Activated CD8-positive, alpha-beta memory T cell treated with anti-CD3 and anti-CD28 coated beads, Interleukin-2, amount 10 ng/mL, durations not matched to agents 7 days and 5 days (primary cell): ENCODE measurements at regions not wholly inside any gene's neighbourhood (a gene's known extent, or its start where the extent isn't known, plus 50 kb on each side); places are given as distances from the start of the nearest gene placed in this dataset.
"Not testable (repeated sequence)": the region's sequence is repeated elsewhere in the genome, so short reads cannot be mapped to it uniquely, and the experiment has no call there.

Experiments used
- ATAC-seq: fragments of 150-1000 bp; cut with Tn5 transposase; one replicate; pipeline ENCODE4 v1.10.0; 2021; ENCODE audit warnings: moderate library complexity
- CTCF ChIA-PET: fragments of 350-600 bp; sonication (Branson Sonifier 250); formaldehyde crosslinking; loops from one replicate; lab custom pipeline; 2021; ENCODE audit warnings: antibody characterized with exemption; lab: Charles Lee
- DNase-seq: peaks from one replicate; pipeline ENCODE4 v3.0.0-alpha.2; 2020
- H3K27ac Mint-ChIP-seq: one replicate; pipeline ENCODE4 v1.8.0; 2021; ENCODE audit warnings: mild to moderate bottlenecking, mixed read lengths
- H3K27me3 Mint-ChIP-seq: one replicate; pipeline ENCODE4 v1.8.0; 2021; ENCODE audit warnings: mixed read lengths
- H3K36me3 Mint-ChIP-seq: one replicate; pipeline ENCODE4 v1.8.0; 2021; ENCODE audit warnings: mild to moderate bottlenecking, mixed read lengths
- H3K4me1 Mint-ChIP-seq: one replicate; pipeline ENCODE4 v1.8.0; 2021; ENCODE audit warnings: mixed read lengths
- H3K4me3 Mint-ChIP-seq: one replicate; pipeline ENCODE4 v1.8.0; 2021; ENCODE audit warnings: mild to moderate bottlenecking, moderate library complexity, mixed read lengths
- H3K9me3 Mint-ChIP-seq: one replicate; pipeline ENCODE4 v1.8.0; 2022; ENCODE audit warnings: low read depth, mixed read lengths

DNA sequence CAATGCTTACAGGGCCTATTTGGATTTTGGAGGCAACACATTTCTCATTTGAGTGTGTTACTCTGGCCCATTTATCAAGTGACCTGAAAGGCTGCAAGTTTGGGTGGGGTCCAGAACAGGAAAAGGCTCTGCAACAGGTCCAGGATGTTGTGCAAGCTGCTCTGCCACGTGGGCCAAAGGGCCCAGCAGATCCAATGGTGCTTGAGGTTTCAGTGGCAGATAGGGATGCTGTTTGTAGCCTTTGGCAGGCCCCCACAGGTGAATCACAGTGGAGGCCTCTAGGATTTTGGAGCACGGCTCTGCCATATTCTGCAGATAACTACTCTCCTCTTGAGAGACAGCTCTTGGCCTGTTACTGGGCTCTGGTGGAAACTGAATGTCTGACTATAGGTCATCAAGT, 412.2 kb upstream of the SMIM21 start:
- H3K4me3 Mint-ChIP-seq, ATAC-seq, H3K4me1 Mint-ChIP-seq, H3K27me3 Mint-ChIP-seq, H3K9me3 Mint-ChIP-seq, H3K36me3 Mint-ChIP-seq, CTCF ChIA-PET, H3K27ac Mint-ChIP-seq, DNase-seq: not testable (repeated sequence)

DNA sequence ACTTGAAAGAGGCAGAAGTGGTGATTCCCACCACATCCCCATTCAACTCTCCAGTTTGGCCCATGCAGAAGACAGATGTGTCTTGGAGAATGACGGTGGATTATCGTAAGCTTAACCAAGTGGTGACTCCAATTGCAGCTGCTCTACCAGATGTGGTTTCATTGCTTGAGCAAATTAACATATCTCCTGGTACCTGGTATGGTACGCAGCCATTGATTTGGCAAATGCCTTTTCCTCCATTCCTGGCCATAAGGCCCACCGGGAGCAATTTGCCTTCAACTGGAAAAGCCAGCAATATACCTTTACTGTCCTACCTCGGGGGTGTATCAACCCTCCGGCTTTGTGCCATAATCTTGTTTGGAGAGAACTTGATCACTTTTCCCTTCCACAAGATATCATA, 411.5 kb upstream of the SMIM21 start:
- H3K9me3 Mint-ChIP-seq = no peaks in the 10 kb centered on the region
- no peak overlapping the region for H3K4me3 Mint-ChIP-seq
- H3K27ac Mint-ChIP-seq = no peak overlapping the region
- H3K4me1 Mint-ChIP-seq = no peaks in the 10 kb centered on the region
- no peaks in the 10 kb centered on the region for H3K36me3 Mint-ChIP-seq
- no peaks in the 10 kb centered on the region for H3K27me3 Mint-ChIP-seq
- ATAC-seq (no peak), DNase-seq (no peak)
- CTCF ChIA-PET = no interaction called here

DNA sequence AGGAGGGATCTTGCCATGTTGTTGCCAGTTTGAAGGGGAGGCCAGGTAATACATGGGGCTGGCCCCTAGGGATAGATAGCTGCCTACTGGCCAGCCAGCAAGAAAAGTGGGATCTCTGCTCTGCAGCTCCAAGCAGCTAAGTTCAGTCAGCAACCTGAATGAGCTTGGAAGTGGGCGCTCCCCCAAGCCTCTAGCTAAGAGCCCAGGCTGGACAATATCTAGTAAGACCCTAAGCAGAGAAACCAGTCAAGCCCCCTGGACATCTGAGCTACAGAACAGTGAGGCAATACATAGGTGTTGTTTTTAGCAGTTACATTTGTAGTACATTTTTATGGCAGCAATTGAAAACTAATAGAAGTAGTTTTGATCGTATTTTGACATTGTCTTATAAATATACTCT, 409.8 kb upstream of the SMIM21 start:
- DNase-seq = no peak
- Mint-ChIP-seq H3K27me3 (no peaks in the 10 kb centered on the region), H3K4me3 (no peak overlapping the region), H3K4me1 (no peaks in the 10 kb centered on the region), H3K9me3 (no peaks in the 10 kb centered on the region), H3K36me3 (no peaks in the 10 kb centered on the region), H3K27ac (no peak overlapping the region)
- no peak for ATAC-seq
- CTCF ChIA-PET = no interaction called here

DNA sequence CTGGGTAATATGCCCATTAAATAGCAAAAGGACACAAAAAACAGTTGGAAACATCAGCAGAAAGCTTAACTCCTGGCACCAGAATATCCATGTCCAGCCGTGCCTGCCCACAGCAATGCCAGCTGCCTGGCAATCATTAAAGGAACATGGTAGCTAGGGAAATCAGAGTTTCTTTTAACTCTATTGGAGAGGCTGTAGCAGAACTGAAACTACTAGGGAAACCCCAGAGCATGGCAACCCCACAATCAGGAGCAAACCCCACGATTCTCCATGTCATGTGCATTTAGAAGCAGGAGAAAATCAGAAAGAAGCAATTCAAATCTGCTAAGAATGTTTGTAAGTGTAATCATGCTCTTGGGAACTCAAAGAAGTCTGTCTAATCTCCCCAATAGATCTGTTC, 409.0 kb upstream of the SMIM21 start:
- no peak for ATAC-seq
- Mint-ChIP-seq H3K27me3 (no peaks in the 10 kb centered on the region), H3K36me3 (no peaks in the 10 kb centered on the region), H3K27ac (no peak overlapping the region), H3K9me3 (no peaks in the 10 kb centered on the region), H3K4me1 (no peaks in the 10 kb centered on the region), H3K4me3 (no peak overlapping the region)
- no peak for DNase-seq
- CTCF ChIA-PET = no interaction called here

DNA sequence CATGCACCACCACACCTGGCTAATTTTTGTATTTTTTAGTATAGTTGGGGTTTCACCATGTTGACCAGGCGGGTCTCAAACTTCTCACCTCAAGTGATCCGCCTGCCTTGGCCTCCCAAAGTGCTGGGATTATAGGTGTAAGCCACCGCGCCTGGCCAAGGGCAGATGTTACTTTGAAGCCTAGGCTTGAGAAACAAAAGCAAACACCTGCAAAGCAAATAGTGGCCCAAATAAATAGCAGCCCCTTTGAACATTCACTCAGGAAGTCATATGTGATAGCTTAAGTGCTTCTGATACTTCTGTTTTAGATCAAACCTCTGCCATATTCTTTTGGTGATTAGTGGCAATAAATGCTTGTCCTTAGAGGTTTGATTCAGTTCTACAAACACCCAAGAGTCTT, 404.5 kb upstream of the SMIM21 start:
- Mint-ChIP-seq H3K4me1 (no peaks in the 10 kb centered on the region), H3K27me3 (no peaks in the 10 kb centered on the region), H3K9me3 (no peaks in the 10 kb centered on the region), H3K27ac (no peak overlapping the region), H3K4me3 (no peak overlapping the region), H3K36me3 (no peaks in the 10 kb centered on the region)
- DNase-seq (no peak), ATAC-seq (no peak)
- CTCF ChIA-PET = no interaction called here

DNA sequence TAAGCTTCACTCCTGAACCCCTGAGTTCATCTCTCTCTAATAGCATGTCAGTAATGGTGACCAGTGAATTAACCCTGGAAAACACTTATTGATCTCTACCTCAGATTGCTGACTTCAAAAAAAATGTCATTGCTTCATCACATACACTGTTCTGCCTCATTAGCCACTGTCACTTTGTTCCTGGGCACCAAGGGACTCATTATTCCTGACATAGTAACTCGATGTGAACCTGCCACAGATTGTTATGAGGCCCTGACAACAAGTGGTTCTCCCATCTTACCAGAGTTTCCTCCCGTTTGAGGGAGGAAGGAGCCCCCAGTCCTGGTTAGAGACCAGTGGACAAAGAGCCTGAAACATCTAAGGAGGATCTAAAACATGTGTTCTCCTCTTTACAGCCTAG, 403.3 kb upstream of the SMIM21 start:
- ATAC-seq (no peak), DNase-seq (no peak)
- no peak overlapping the region for H3K4me3 Mint-ChIP-seq
- H3K4me1 Mint-ChIP-seq = no peaks in the 10 kb centered on the region
- no peaks in the 10 kb centered on the region for H3K27me3 Mint-ChIP-seq
- H3K27ac Mint-ChIP-seq = no peak overlapping the region
- no peaks in the 10 kb centered on the region for H3K9me3 Mint-ChIP-seq
- CTCF ChIA-PET = no interaction called here
- no peaks in the 10 kb centered on the region for H3K36me3 Mint-ChIP-seq

DNA sequence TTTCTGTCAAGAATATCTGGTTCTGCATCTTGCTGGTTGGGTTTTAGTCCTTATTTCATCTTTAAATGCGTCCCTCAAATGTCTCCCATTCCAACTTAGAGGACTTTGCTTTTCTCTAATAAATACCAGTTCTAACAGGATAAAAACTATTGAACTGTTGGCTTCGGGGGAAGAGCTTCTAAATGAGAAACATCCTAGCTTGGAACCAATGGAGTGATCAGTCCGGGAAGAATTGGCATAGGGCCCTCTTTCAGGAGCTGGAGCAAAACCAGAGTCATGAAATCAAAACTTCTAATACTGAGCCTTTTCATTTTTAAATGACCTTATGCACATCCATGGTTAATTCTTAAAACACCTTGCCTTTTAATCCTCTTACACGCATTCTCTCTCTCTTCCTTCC, 401.6 kb upstream of the SMIM21 start:
- CTCF ChIA-PET = no interaction called here
- no peaks in the 10 kb centered on the region for H3K27me3 Mint-ChIP-seq
- no peaks in the 10 kb centered on the region for H3K9me3 Mint-ChIP-seq
- no peak overlapping the region for H3K27ac Mint-ChIP-seq
- H3K4me1 Mint-ChIP-seq = no peaks in the 10 kb centered on the region
- no peak for ATAC-seq
- no peaks in the 10 kb centered on the region for H3K36me3 Mint-ChIP-seq
- no peak for DNase-seq
- H3K4me3 Mint-ChIP-seq = no peak overlapping the region

- Mint-ChIP-seq H3K36me3 (no peaks in the 10 kb centered on the region), H3K4me3 (no peak overlapping the region), H3K27me3 (no peaks in the 10 kb centered on the region), H3K9me3 (no peaks in the 10 kb centered on the region), H3K27ac (no peak overlapping the region), H3K4me1 (no peaks in the 10 kb centered on the region)
- CTCF ChIA-PET = no interaction called here
- DNase-seq = no peak
- ATAC-seq = no peak
Measured at GRCh38 chr18:75828379-75828778, 400.9 kb upstream of the SMIM21 start.

DNA sequence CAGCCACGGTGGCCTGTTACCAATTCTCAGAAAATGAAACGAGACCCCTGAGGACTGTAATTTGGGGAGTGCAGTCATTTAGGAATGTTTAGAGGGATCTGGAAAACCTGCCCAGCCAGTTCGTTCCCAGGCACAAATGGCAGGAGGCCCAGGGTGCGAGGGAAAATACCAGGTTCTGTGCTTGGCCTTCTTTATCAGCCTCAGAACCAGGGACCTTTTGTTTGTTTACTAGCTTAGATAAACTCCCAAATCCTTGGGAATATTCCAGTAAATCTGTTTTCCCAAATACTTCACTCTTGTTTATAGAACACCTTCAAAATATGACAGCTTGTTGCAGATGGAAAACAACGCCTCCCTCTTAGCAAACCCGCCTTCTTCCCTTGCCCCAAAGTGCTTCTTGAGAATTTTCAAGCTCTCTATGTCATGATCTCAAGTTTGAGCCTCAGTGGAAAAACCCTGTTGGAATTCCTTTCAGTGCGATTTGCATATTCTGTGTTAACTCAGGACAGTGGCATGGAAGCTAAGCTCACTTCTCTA, 400.3 kb upstream of the SMIM21 start:
- CTCF ChIA-PET = no interaction called here
- Mint-ChIP-seq H3K27ac (no peak overlapping the region), H3K4me1 (no peaks in the 10 kb centered on the region), H3K9me3 (no peaks in the 10 kb centered on the region), H3K4me3 (no peak overlapping the region), H3K27me3 (no peaks in the 10 kb centered on the region), H3K36me3 (no peaks in the 10 kb centered on the region)
- no peak for ATAC-seq
- DNase-seq = no peak

GRCh38 chr18:75824661-75825060, 397.2 kb upstream of the SMIM21 start:
- Mint-ChIP-seq H3K9me3 (no peaks in the 10 kb centered on the region), H3K36me3 (no peaks in the 10 kb centered on the region), H3K4me1 (no peaks in the 10 kb centered on the region), H3K27ac (no peak overlapping the region), H3K27me3 (no peaks in the 10 kb centered on the region), H3K4me3 (no peak overlapping the region)
- DNase-seq (no peak), ATAC-seq (no peak)
- CTCF ChIA-PET = no interaction called here

DNA sequence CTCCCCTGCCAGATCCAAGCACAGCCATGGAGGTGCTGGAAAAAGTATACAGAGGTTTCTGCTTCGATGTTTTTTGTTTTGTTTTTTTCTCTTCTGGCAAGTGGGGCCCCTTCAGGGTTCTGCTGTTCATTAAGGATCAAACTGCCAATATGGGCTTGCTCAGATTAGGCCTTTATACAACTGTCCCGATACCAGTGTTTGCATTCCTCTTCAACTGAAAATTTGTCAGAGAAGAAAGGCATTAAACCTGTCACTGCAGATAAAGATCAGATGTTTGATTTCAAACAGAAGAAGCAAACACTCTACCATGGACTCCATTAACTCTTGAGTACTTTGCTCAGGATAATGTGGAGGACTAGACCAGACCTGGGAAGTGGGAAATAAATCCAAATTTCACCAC, 396.0 kb upstream of the SMIM21 start:
- DNase-seq (no peak), ATAC-seq (no peak)
- Mint-ChIP-seq H3K27ac (no peak overlapping the region), H3K27me3 (no peaks in the 10 kb centered on the region), H3K36me3 (no peaks in the 10 kb centered on the region), H3K9me3 (no peaks in the 10 kb centered on the region), H3K4me1 (no peaks in the 10 kb centered on the region), H3K4me3 (no peak overlapping the region)
- CTCF ChIA-PET = no interaction called here

DNA sequence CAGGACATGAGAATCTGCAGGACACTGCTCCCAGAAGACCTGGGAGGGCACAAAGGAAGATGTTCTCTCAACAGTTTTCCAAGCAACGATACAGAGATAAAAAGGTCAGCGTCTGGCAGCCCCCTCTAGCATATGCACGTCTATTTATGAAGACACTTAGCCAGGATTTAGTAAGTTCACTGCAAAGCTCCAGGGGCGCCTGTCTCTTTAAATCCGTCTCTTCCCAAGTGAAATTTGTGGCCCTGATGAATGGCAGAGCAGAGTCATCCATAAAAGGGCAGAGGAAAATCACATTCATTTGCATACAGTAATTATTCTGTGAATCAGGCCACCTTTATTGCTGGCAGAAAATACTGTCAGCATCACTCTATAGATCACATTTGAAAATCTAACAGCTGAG, 390.9 kb upstream of the SMIM21 start:
- Mint-ChIP-seq H3K36me3 (no peaks in the 10 kb centered on the region), H3K27ac (no peak overlapping the region), H3K27me3 (no peaks in the 10 kb centered on the region), H3K4me1 (no peaks in the 10 kb centered on the region), H3K9me3 (no peaks in the 10 kb centered on the region), H3K4me3 (no peak overlapping the region)
- CTCF ChIA-PET = no interaction called here
- ATAC-seq (no peak), DNase-seq (no peak)

GRCh38 chr18:75815767-75816166, 388.3 kb upstream of the SMIM21 start:
- no peak for ATAC-seq
- Mint-ChIP-seq H3K4me1 (no peaks in the 10 kb centered on the region), H3K27ac (no peak overlapping the region), H3K4me3 (no peak overlapping the region), H3K27me3 (no peaks in the 10 kb centered on the region), H3K9me3 (no peaks in the 10 kb centered on the region), H3K36me3 (no peaks in the 10 kb centered on the region)
- no peak for DNase-seq
- CTCF ChIA-PET = no interaction called here

DNA sequence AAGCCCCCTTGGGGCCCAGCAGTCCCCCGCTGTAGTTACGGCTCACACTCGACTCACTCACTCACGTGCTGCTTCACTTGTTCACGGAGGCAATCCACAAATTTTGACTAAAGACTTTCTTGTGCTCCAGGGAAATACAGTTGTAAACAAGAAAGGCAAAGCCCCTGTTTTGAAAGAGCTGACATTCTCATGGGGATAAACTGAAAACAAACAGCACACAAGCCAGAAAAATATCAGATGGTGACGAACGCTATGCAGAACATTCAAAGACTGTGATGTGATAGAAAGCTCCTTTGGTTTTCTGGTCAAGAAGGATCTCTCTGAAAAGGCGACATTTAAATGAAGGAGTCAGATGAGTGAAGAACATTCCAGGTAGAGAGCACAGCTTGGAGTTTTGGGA, 385.3 kb upstream of the SMIM21 start:
- Mint-ChIP-seq H3K36me3 (no peaks in the 10 kb centered on the region), H3K27me3 (no peaks in the 10 kb centered on the region), H3K4me3 (no peak overlapping the region), H3K9me3 (no peaks in the 10 kb centered on the region), H3K4me1 (no peaks in the 10 kb centered on the region), H3K27ac (no peak overlapping the region)
- CTCF ChIA-PET = no interaction called here
- ATAC-seq = no peak
- no peak for DNase-seq

GRCh38 chr18:75810961-75811551, 383.6 kb upstream of the SMIM21 start:
- Mint-ChIP-seq H3K27me3 (no peaks in the 10 kb centered on the region), H3K4me1 (no peaks in the 10 kb centered on the region), H3K36me3 (no peaks in the 10 kb centered on the region), H3K4me3 (no peak overlapping the region), H3K9me3 (no peaks in the 10 kb centered on the region), H3K27ac (no peak overlapping the region)
- CTCF ChIA-PET = no interaction called here
- ATAC-seq (no peak), DNase-seq (no peak)
